PC-3 (cell line): ENCODE measurements at regions not wholly inside any gene's neighbourhood (a gene's known extent, or its start where the extent isn't known, plus 50 kb on each side); places are given as distances from the start of the nearest gene placed in this dataset.

Experiments used
- EZH2 ChIP-seq: fragments of 300-600 bp; sonication (generic); IDR thresholded peaks from one replicate; pipeline ENCODE4 v1.6.1; 2017; ENCODE audit warnings: antibody characterized with exemption, mild to moderate bottlenecking, low read length; ENCODE audit not compliant: unreplicated experiment
- EZH2phosphoT487 ChIP-seq: fragments of 300-600 bp; sonication (generic); IDR thresholded peaks from 2 replicates; pipeline ENCODE4 v1.6.1; 2018; ENCODE audit warnings: mild to moderate bottlenecking, antibody characterized with exemption, low read length, borderline replicate concordance
- TF ChIP-seq, protein P1 (sequence below): fragments of 300-600 bp; sonication (generic); conservative IDR thresholded peaks from 2 replicates; pipeline ENCODE4 v1.5.1; 2017; ENCODE audit warnings: antibody characterized with exemption, low read depth, mild to moderate bottlenecking, low read length

DNA sequence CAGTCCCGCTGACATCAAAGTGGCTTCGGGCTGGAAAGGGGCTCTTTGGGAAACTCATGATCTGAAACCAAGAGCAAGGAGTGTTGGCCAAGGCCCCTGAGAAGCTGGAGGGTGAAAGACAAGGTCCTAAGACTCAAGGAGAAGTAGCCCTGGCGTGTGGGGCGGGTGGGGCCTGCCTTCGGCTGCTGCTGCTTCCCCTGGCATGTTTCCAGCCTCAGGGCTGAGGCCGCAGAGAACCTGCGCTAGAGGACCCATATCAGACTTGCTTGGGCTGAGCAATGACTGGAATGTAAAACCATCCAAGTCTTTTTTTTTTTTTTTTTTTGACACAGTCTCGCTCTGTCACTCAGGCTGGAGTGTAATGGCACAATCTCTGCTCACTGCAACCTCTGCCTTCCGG, 67.5 kb upstream of the GCSH start:
- TF ChIP-seq, protein P1, sequence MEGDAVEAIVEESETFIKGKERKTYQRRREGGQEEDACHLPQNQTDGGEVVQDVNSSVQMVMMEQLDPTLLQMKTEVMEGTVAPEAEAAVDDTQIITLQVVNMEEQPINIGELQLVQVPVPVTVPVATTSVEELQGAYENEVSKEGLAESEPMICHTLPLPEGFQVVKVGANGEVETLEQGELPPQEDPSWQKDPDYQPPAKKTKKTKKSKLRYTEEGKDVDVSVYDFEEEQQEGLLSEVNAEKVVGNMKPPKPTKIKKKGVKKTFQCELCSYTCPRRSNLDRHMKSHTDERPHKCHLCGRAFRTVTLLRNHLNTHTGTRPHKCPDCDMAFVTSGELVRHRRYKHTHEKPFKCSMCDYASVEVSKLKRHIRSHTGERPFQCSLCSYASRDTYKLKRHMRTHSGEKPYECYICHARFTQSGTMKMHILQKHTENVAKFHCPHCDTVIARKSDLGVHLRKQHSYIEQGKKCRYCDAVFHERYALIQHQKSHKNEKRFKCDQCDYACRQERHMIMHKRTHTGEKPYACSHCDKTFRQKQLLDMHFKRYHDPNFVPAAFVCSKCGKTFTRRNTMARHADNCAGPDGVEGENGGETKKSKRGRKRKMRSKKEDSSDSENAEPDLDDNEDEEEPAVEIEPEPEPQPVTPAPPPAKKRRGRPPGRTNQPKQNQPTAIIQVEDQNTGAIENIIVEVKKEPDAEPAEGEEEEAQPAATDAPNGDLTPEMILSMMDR, result no peak
- TF ChIP-seq EZH2phosphoT487, result no peak
- no peak for TF ChIP-seq EZH2
